K562 (cell line): ENCODE measurements at regions not wholly inside any gene's neighbourhood (a gene's known extent, or its start where the extent isn't known, plus 50 kb on each side); places are given as distances from the start of the nearest gene placed in this dataset.

Source experiments
- ATAC-seq: fragments of 200-7000 bp; cut with Tn5 transposase; 3 replicates; pipeline ENCODE4 v1.9.1; 2020; ENCODE audit warnings: moderate library complexity
- BruUV-seq: library from RNA; stranded (reverse); fragments of 400-500 nt; replicated peaks from 2 replicates; lab custom pipeline; 2021; lab: Mats Ljungman, UMichigan
- CTCF ChIA-PET: fragments of 300-600 bp; formaldehyde crosslinking; extraction: SDS; loops from one replicate; lab custom pipeline; 2021; ENCODE audit warnings: low intra/inter-chr PET ratio; lab: Yijun Ruan, JAX
- POLR2A ChIA-PET: fragments of 300-600, 350-650 bp; sonication (Branson Sonifier 250); formaldehyde crosslinking; extraction: SDS; loops from one replicate; lab custom pipeline; 2021; ENCODE audit warnings: antibody characterized with exemption, inconsistent platforms; lab: Yijun Ruan, JAX
- DNase-seq, 4 experiments: peaks; one replicate each; pipeline versions ENCODE4 v3.0.0 to v3.0.0-alpha.2; 2011 to 2018; ENCODE audit warnings: low spot score in 3 of 4, mixed read lengths in 3 of 4; ENCODE audit errors: extremely low read depth in 1 of 4
- FAIRE-seq: peaks from 2 replicates; lab custom pipeline; 2011; peaks lifted over from hg19 to GRCh38; lab: Jason Lieb, UNC
- H2AFZ ChIP-seq: 2 replicates; pipeline ENCODE4 v1.6.0; 2011; ENCODE audit warnings: low read depth, low read length, control low read depth, inconsistent platforms
- H3K27ac ChIP-seq: fragments of 200-600 bp; 3 replicates; pipeline ENCODE4 v1.8.0; 2011; ENCODE audit warnings: low read depth, mild to moderate bottlenecking, control low read depth, inconsistent platforms, low read length, moderate library complexity, mixed read lengths; ENCODE audit errors: extremely low read depth
- H3K27me3 ChIP-seq, 2 experiments: fragments of 300-600 bp in 1 of 2; 2 replicates in 1 of 2; 3 replicates in 1 of 2; pipeline versions ENCODE4 v1.6.0 to v1.8.0; 2011; ENCODE audit warnings: inconsistent platforms in 2 of 2, low read length in 2 of 2, mild to moderate bottlenecking in 1 of 2, mixed read lengths in 1 of 2, moderate library complexity in 1 of 2; ENCODE audit not compliant: control insufficient read depth in 2 of 2, insufficient read depth in 2 of 2
- H3K36me3 ChIP-seq: fragments of 300-600 bp; 3 replicates; pipeline ENCODE4 v1.8.0; 2011; ENCODE audit warnings: mild to moderate bottlenecking, low read length, inconsistent platforms; ENCODE audit not compliant: control insufficient read depth, insufficient read depth
- H3K4me1 ChIP-seq, 2 experiments: fragments of 200-600 bp in 1 of 2; replicated peaks in 1 of 2; 2 replicates in 1 of 2; 3 replicates in 1 of 2; pipeline versions ENCODE4 v1.5.1 to v1.8.0; 2011; ENCODE audit warnings: inconsistent platforms in 2 of 2, low read length in 2 of 2, mild to moderate bottlenecking in 1 of 2, mixed read lengths in 1 of 2, moderate library complexity in 1 of 2; ENCODE audit not compliant: control insufficient read depth in 2 of 2, insufficient read depth in 2 of 2
- H3K4me2 ChIP-seq: 2 replicates; pipeline ENCODE4 v1.6.1; 2011; ENCODE audit warnings: low read length, control low read depth, inconsistent platforms, mixed read lengths; ENCODE audit not compliant: insufficient read depth
- H3K4me3 ChIP-seq: fragments of 200-600 bp; sonication (generic), shearing (Covaris generic); 2 replicates; pipeline ENCODE4 v1.5.1; 2016; ENCODE audit warnings: control low read depth, inconsistent platforms
- H3K79me2 ChIP-seq: fragments of 200-600 bp; 3 replicates; pipeline ENCODE4 v1.8.0; 2011; ENCODE audit warnings: low read length, inconsistent platforms; ENCODE audit not compliant: control insufficient read depth, insufficient read depth
- H3K9ac ChIP-seq, 2 experiments: 2 replicates each; pipeline versions ENCODE4 v1.6.0 to v1.6.1; 2011; ENCODE audit warnings: low read depth in 2 of 2, low read length in 2 of 2, control low read depth in 1 of 2, inconsistent platforms in 1 of 2, mild to moderate bottlenecking in 1 of 2, mixed read lengths in 1 of 2; ENCODE audit not compliant: insufficient read depth in 1 of 2
- H3K9me1 ChIP-seq: one replicate; pipeline ENCODE4 v1.6.0; 2011; ENCODE audit warnings: inconsistent platforms, mild to moderate bottlenecking, low read length, moderate library complexity; ENCODE audit not compliant: control insufficient read depth, insufficient read depth
- H3K9me3 ChIP-seq: replicated peaks from 2 replicates; pipeline ENCODE4 v1.5.1; 2011; ENCODE audit warnings: low read depth, low read length, inconsistent platforms; ENCODE audit not compliant: control insufficient read depth, insufficient read depth
- H4K20me1 ChIP-seq: replicated peaks from 2 replicates; pipeline ENCODE4 v1.6.1; 2011; ENCODE audit warnings: low read length, inconsistent platforms, mixed read lengths; ENCODE audit not compliant: control insufficient read depth, insufficient read depth
- ARNT ChIP-seq, 2 experiments: fragments of 450-650 bp; IDR thresholded peaks; 2 replicates each; pipeline ENCODE4 v1.6.1; 2016; ENCODE audit warnings: mild to moderate bottlenecking in 1 of 2
- CBFA2T2 ChIP-seq: fragments of 450-650 bp; conservative IDR thresholded peaks from 2 replicates; pipeline ENCODE4 v1.6.1; 2017; ENCODE audit warnings: mild to moderate bottlenecking
- CREBBP ChIP-seq: IDR thresholded peaks from one replicate; pipeline ENCODE4 v1.6.1; 2012; ENCODE audit warnings: low read depth, mild to moderate bottlenecking, control low read depth, inconsistent platforms, low read length
- DNMT1 ChIP-seq: fragments of 450-650 bp; IDR thresholded peaks from 2 replicates; pipeline ENCODE4 v1.6.1; 2016; ENCODE audit warnings: antibody characterized with exemption, mild to moderate bottlenecking
- HOXB6 ChIP-seq: fragments of 250-450 bp; sonication (Bioruptor Pico); IDR thresholded peaks from 2 replicates; pipeline ENCODE4 v1.5.1; 2022; ENCODE audit warnings: mild to moderate bottlenecking, borderline replicate concordance
- LARP7 ChIP-seq: fragments of 450-650 bp; IDR thresholded peaks from 2 replicates; pipeline ENCODE4 v1.6.1; 2016
- LEF1 ChIP-seq: fragments of 450-650 bp; IDR thresholded peaks from 2 replicates; pipeline ENCODE4 v1.6.1; 2016; ENCODE audit warnings: mild to moderate bottlenecking
- MCM3 ChIP-seq: fragments of 450-650 bp; IDR thresholded peaks from 2 replicates; pipeline ENCODE4 v1.6.1; 2016
- NUFIP1 ChIP-seq: fragments of 450-650 bp; IDR thresholded peaks from 2 replicates; pipeline ENCODE4 v1.6.1; 2018; ENCODE audit not compliant: partially characterized antibody
- PRPF4 ChIP-seq: fragments of 200-400 bp; formaldehyde crosslinking; IDR thresholded peaks from one replicate; pipeline ENCODE4 v1.6.1; 2017; ENCODE audit warnings: low read length, low read depth, mild to moderate bottlenecking; ENCODE audit not compliant: insufficient read depth, poor library complexity, severe bottlenecking
- PYGO2 ChIP-seq: fragments of 450-650 bp; IDR thresholded peaks from 2 replicates; pipeline ENCODE4 v1.6.1; 2016; ENCODE audit warnings: mild to moderate bottlenecking, missing genetic modification characterization, moderate library complexity, missing compliant biosample characterization
- SRF ChIP-seq, 2 experiments: fragments of 250-450, 450-650 bp in 1 of 2; sonication (Bioruptor Pico) in 1 of 2; sonication (generic) in 1 of 2; formaldehyde crosslinking; IDR thresholded peaks; 2 replicates each; pipeline versions ENCODE4 v1.5.0 to v1.5.1; 2020 to 2022; ENCODE audit warnings: mild to moderate bottlenecking in 1 of 2, missing genetic modification reagents in 1 of 2
- TEAD4 ChIP-seq, 2 experiments: sonication (generic) in 1 of 2; formaldehyde crosslinking in 1 of 2; IDR thresholded peaks; 2 replicates each; pipeline versions ENCODE4 v1.6.1 to v1.8.0; 2012 to 2022; ENCODE audit warnings: borderline replicate concordance in 1 of 2, inconsistent platforms in 1 of 2, low read length in 1 of 2, mild to moderate bottlenecking in 1 of 2, missing genetic modification reagents in 1 of 2
- ZBED1 ChIP-seq: IDR thresholded peaks from 2 replicates; pipeline ENCODE4 v1.6.1; 2014
- WGBS: fragments of 100-300 bp; shearing (Covaris generic); methylation state at CpG from one replicate; pipeline ENCODE4 v1.1.6; 2016; ENCODE audit warnings: low coverage, mixed read lengths; ENCODE audit not compliant: insufficient coverage; ENCODE audit errors: missing lambda C conversion rate; 5-methylcytosine and 5-hydroxymethylcytosine counted together
- in situ Hi-C: fragments of 300-500 bp; cut with MboI; formaldehyde crosslinking; loops from 4 replicates; pipeline ENCODE4 v1.15.0; 2018; ENCODE audit warnings: inconsistent platforms, mixed read lengths
- intact Hi-C: fragments of 100-400 bp; cut with micrococcal nuclease; formaldehyde crosslinking; loops from 2 replicates; pipeline ENCODE4 v1.14.2; 2022
- TF ChIP-seq, protein P1 (sequence below): IDR thresholded peaks from 2 replicates; pipeline ENCODE4 v1.6.1; 2012; ENCODE audit warnings: low read depth, low read length, improper control_type of control experiment, borderline replicate concordance
- TF ChIP-seq, protein P2 (sequence below): sonication (generic); formaldehyde crosslinking; IDR thresholded peaks from 2 replicates; pipeline ENCODE4 v1.8.0; 2023; ENCODE audit warnings: mild to moderate bottlenecking, missing genetic modification reagents

DNA sequence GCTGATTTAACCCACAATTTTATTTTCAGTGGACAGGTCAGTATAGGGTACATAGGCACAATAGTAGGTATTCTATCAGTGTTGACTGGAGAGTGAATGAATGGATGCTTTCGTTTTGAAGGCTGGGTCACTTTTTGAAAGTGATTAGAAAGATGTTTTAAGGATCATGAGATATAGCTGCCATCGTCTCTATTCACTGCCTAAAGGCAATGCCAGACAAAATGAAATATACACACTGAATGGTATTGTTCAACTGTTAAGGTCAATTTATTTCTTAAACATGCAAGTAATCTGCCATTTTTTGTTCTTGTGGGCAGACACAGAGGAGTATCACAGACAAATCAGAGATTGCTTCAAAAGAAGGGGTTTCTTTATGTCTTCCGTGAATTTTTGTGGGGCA, 395.3 kb downstream of the VGLL3 start (continued):
- TF ChIP-seq, protein P1, sequence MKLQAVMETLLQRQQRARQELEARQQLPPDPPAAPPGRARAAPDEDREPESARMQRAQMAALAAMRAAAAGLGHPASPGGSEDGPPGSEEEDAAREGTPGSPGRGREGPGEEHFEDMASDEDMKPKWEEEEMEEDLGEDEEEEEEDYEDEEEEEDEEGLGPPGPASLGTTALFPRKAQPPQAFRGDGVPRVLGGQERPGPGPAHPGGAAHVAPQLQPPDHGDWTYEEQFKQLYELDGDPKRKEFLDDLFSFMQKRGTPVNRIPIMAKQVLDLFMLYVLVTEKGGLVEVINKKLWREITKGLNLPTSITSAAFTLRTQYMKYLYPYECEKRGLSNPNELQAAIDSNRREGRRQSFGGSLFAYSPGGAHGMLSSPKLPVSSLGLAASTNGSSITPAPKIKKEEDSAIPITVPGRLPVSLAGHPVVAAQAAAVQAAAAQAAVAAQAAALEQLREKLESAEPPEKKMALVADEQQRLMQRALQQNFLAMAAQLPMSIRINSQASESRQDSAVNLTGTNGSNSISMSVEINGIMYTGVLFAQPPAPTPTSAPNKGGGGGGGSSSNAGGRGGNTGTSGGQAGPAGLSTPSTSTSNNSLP = no peak
- TF ChIP-seq CREBBP (no peak), ARNT (IDR thresholded peaks at IDR 0.05) (no peak), CBFA2T2 (no peak), TEAD4 (IDR thresholded peaks at IDR 0.05; ENCODE audit: low read length) (no peak), TEAD4 (CRISPR knock-in tag; IDR thresholded peaks at IDR 0.05; ENCODE audit: borderline replicate concordance) (no peak)

DNA sequence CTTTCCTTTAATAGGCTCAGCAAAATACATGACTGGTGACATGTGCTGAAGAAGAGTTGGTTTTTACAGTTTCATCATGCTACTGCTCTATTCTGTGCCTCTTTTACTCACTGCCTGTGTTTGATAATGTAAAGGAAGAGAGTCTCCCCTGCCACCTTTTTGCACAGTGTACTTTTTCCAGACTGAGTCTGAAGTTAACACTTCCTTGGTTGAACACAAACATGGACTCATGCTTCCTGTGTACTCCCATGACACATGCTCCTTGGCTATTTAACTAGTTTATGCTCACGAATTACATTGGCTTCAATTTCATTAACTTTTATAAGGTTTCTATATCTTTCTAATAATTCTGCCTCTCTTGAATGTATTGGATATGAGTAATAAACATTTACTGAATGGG, 396.1 kb downstream of the VGLL3 start:
- POLR2A ChIA-PET = no interaction called here
- Histone ChIP-seq H2AFZ (no peak overlapping the region), H3K4me1 (no peaks in the 10 kb centered on the region), H4K20me1 (no peaks in the 10 kb centered on the region), H3K27me3 (no peaks in the 10 kb centered on the region), H3K9me3 (no peaks in the 10 kb centered on the region), H3K27ac (no peak overlapping the region), H3K79me2 (no peaks in the 10 kb centered on the region), H3K4me3 (no peak overlapping the region), H3K9ac (no peak overlapping the region), H3K4me2 (no peak overlapping the region), H3K9me1 (no peaks in the 10 kb centered on the region), H3K36me3 (no peaks in the 10 kb centered on the region)
- no TSS peak for BruUV-seq
- FAIRE-seq = no peak
- in situ Hi-C loops (no loop called here), intact Hi-C loops (no loop called here)
- no peak for DNase-seq
- no peak for ATAC-seq
- no peak for TF ChIP-seq HOXB6 (CRISPR knock-in tag)
- TF ChIP-seq MCM3 = no peak
- no peak for TF ChIP-seq LARP7
- no peak for TF ChIP-seq PYGO2 (tag)
- no peak for TF ChIP-seq NUFIP1
- TF ChIP-seq, protein P2, sequence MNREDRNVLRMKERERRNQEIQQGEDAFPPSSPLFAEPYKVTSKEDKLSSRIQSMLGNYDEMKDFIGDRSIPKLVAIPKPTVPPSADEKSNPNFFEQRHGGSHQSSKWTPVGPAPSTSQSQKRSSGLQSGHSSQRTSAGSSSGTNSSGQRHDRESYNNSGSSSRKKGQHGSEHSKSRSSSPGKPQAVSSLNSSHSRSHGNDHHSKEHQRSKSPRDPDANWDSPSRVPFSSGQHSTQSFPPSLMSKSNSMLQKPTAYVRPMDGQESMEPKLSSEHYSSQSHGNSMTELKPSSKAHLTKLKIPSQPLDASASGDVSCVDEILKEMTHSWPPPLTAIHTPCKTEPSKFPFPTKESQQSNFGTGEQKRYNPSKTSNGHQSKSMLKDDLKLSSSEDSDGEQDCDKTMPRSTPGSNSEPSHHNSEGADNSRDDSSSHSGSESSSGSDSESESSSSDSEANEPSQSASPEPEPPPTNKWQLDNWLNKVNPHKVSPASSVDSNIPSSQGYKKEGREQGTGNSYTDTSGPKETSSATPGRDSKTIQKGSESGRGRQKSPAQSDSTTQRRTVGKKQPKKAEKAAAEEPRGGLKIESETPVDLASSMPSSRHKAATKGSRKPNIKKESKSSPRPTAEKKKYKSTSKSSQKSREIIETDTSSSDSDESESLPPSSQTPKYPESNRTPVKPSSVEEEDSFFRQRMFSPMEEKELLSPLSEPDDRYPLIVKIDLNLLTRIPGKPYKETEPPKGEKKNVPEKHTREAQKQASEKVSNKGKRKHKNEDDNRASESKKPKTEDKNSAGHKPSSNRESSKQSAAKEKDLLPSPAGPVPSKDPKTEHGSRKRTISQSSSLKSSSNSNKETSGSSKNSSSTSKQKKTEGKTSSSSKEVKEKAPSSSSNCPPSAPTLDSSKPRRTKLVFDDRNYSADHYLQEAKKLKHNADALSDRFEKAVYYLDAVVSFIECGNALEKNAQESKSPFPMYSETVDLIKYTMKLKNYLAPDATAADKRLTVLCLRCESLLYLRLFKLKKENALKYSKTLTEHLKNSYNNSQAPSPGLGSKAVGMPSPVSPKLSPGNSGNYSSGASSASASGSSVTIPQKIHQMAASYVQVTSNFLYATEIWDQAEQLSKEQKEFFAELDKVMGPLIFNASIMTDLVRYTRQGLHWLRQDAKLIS (CRISPR knock-in tag) = no peak
- no peak for TF ChIP-seq DNMT1
- TF ChIP-seq SRF (CRISPR knock-in tag; IDR thresholded peaks at IDR 0.05) = no peak
- no peak for TF ChIP-seq ZBED1
- no peak for TF ChIP-seq LEF1
- no peak for TF ChIP-seq PRPF4
- WGBS = 0% methylated on average over 1 of the region's 1 CpG
- CTCF ChIA-PET = no interaction called here
